NCI-H526 (cell line): ENCODE measurements at regions not wholly inside any gene's neighbourhood (a gene's known extent, or its start where the extent isn't known, plus 50 kb on each side); places are given as distances from the start of the nearest gene placed in this dataset.
"Not testable (repeated sequence)": the region's sequence is repeated elsewhere in the genome, so short reads cannot be mapped to it uniquely, and the experiment has no call there.

Source experiments
- DNase-seq, 2 experiments: peaks; one replicate each; lab custom pipeline; 2025; lab: John Stamatoyannopoulos, UW

- DNase-seq, result no peak
These were observed 68.0 kb downstream of the LUZP4 start for GRCh38 chrX:115357326-115358120.

- not testable (repeated sequence) for DNase-seq
These were observed 70.0 kb downstream of the LUZP4 start for GRCh38 chrX:115359508-115359907.

- DNase-seq, result no peak
These were observed 70.8 kb downstream of the LUZP4 start for GRCh38 chrX:115360220-115360781.

GRCh38 chrX:115362334-115363095 lies 73.0 kb downstream of the LUZP4 start:
- no peak for DNase-seq

GRCh38 chrX:115363372-115363771 lies 73.9 kb downstream of the LUZP4 start:
- no peak for DNase-seq

- DNase-seq, result no peak
These were observed 74.4 kb downstream of the LUZP4 start for GRCh38 chrX:115363897-115364296.

GRCh38 chrX:115364670-115365069 lies 75.2 kb downstream of the LUZP4 start:
- DNase-seq, result no peak

GRCh38 chrX:115366535-115366934 lies 77.0 kb downstream of the LUZP4 start:
- DNase-seq, result no peak

- no peak for DNase-seq
These were observed 77.9 kb downstream of the LUZP4 start for GRCh38 chrX:115367455-115367854.

- DNase-seq, result no peak
These were observed 78.4 kb downstream of the LUZP4 start for GRCh38 chrX:115367951-115368350.

GRCh38 chrX:115368876-115369275 lies 79.4 kb downstream of the LUZP4 start:
- no peak for DNase-seq

- no peak for DNase-seq
These were observed 82.6 kb downstream of the LUZP4 start for GRCh38 chrX:115372152-115372551.

GRCh38 chrX:115373308-115373707 lies 83.8 kb downstream of the LUZP4 start:
- no peak for DNase-seq

GRCh38 chrX:115378471-115378870 lies 89.0 kb downstream of the LUZP4 start:
- no peak for DNase-seq

- no peak for DNase-seq
These were observed 97.8 kb downstream of the LUZP4 start for GRCh38 chrX:115387327-115387726.

- DNase-seq, result no peak
These were observed 99.4 kb downstream of the LUZP4 start for GRCh38 chrX:115388879-115389278.

- no peak for DNase-seq
These were observed 100.6 kb downstream of the LUZP4 start for GRCh38 chrX:115390078-115390477.

GRCh38 chrX:115392031-115392430 lies 102.5 kb downstream of the LUZP4 start:
- no peak for DNase-seq

GRCh38 chrX:115392871-115393270 lies 103.4 kb downstream of the LUZP4 start:
- no peak for DNase-seq

- no peak for DNase-seq
These were observed 103.8 kb downstream of the LUZP4 start for GRCh38 chrX:115393271-115393670.

- DNase-seq, result not testable (repeated sequence)
These were observed 105.3 kb downstream of the LUZP4 start for GRCh38 chrX:115394806-115395205.

GRCh38 chrX:115399306-115399705 lies 109.8 kb downstream of the LUZP4 start:
- DNase-seq, result no peak

GRCh38 chrX:115400960-115401359 lies 111.4 kb downstream of the LUZP4 start:
- DNase-seq, result no peak
